Psoas muscle (tissue), 7 donors: ENCODE measurements at regions not wholly inside any gene's neighbourhood (a gene's known extent, or its start where the extent isn't known, plus 50 kb on each side); places are given as distances from the start of the nearest gene placed in this dataset.

Source experiments
- ATAC-seq, 4 donors: fragments of 200-7000 bp; cut with Tn5 transposase; one replicate each; pipeline ENCODE4 v1.9.1; 2020; ENCODE audit warnings: moderate library complexity in 3 of 4, mild to moderate bottlenecking in 2 of 4
- DNase-seq, 2 donors: peaks; one replicate each; pipeline ENCODE4 v3.0.0-alpha.2; 2020
- H3K27ac ChIP-seq: fragments of 200-600 bp; one replicate; pipeline ENCODE4 v1.8.0; 2022
- H3K27me3 ChIP-seq, 3 donors: fragments of 200-600 bp in 1 of 3; one replicate each; pipeline versions ENCODE4 v1.6.1 to v1.8.0; 2013 to 2022; ENCODE audit warnings: low read length in 2 of 3, mild to moderate bottlenecking in 2 of 3, moderate library complexity in 1 of 3; ENCODE audit not compliant: insufficient read depth in 3 of 3
- H3K36me3 ChIP-seq, 2 donors: fragments of 200-600 bp in 1 of 2; one replicate each; pipeline versions ENCODE4 v1.6.1 to v1.8.0; 2013 to 2022; ENCODE audit warnings: low read depth in 1 of 2, mild to moderate bottlenecking in 1 of 2, moderate library complexity in 1 of 2; ENCODE audit not compliant: insufficient read depth in 1 of 2
- H3K4me1 ChIP-seq: fragments of 200-600 bp; one replicate; pipeline ENCODE4 v1.8.0; 2022
- H3K4me3 ChIP-seq: fragments of 200-600 bp; one replicate; pipeline ENCODE4 v1.8.0; 2022; ENCODE audit warnings: mild to moderate bottlenecking
- H3K9me3 ChIP-seq: fragments of 200-600 bp; one replicate; pipeline ENCODE4 v1.8.0; 2022
- CTCF ChIP-seq: fragments of 200-600 bp; IDR thresholded peaks from one replicate; pipeline ENCODE4 v1.8.0; 2022; ENCODE audit warnings: antibody characterized with exemption
- WGBS, 3 donors: extraction: QIAGEN DNeasy Blood & Tissue Kit; methylation state at CpG; one replicate each; pipeline versions ENCODE4 v1.1.6 to v1.1.7; 2013; 5-methylcytosine and 5-hydroxymethylcytosine counted together
- intact Hi-C, 2 donors: fragments of 100-400 bp; cut with DNase I; formaldehyde crosslinking; loops; one replicate each; pipeline versions ENCODE4 v1.11.0 to v1.14.2; 2022
- donor health status: healthy with polysubstance abuse.
- donor health status: DM: no; HTN: no; CAD: no; lungs with moderate emphysema.
- donor health status: Bipolar disorder and iron deficiency.
- donor health status: healthy.
- donor health status: DM: yes; HTN: yes; CAD: no.
- donor health status: DM: no; HTN: no; CAD: no.
- donor health status: DM: yes; HTN: yes; CAD: no.

- no peak for TF ChIP-seq CTCF
- ATAC-seq = no peak
- H3K4me1 ChIP-seq = no peaks in the 10 kb centered on the region
- H3K27me3 ChIP-seq = peaks cover 0 to 2% (median 0%) of the 10 kb centered on the region in 3 donors
- no peak overlapping the region for H3K4me3 ChIP-seq
- H3K9me3 ChIP-seq = no peaks in the 10 kb centered on the region
- intact Hi-C loops = no loop called here
- WGBS, 3 donors = 46 to 52% (median 48%) methylated on average over 5 of the region's 5 CpGs
- no peak overlapping the region for H3K27ac ChIP-seq
- H3K36me3 ChIP-seq = no peaks in the 10 kb centered on the region
- DNase-seq = no peak
These were observed 207.3 kb downstream of the HGF start for GRCh38 chr7:81562581-81562980.

GRCh38 chr7:81560708-81561107, 209.1 kb downstream of the HGF start:
- H3K27me3 ChIP-seq = no peaks in the 10 kb centered on the region
- no peaks in the 10 kb centered on the region for H3K9me3 ChIP-seq
- no peak for DNase-seq
- no peaks in the 10 kb centered on the region for H3K4me1 ChIP-seq
- H3K4me3 ChIP-seq = no peak overlapping the region
- no peaks in the 10 kb centered on the region for H3K36me3 ChIP-seq
- H3K27ac ChIP-seq = no peak overlapping the region
- intact Hi-C loops = no loop called here
- 83 to 87% (median 86%) methylated on average over 5 of the region's 5 CpGs for WGBS, 3 donors
- TF ChIP-seq CTCF = no peak
- no peak for ATAC-seq

- intact Hi-C loops = no loop called here
- Histone ChIP-seq H3K4me1 (no peaks in the 10 kb centered on the region), H3K36me3 (no peaks in the 10 kb centered on the region), H3K27me3 (no peaks in the 10 kb centered on the region), H3K27ac (no peak overlapping the region), H3K9me3 (no peaks in the 10 kb centered on the region), H3K4me3 (no peak overlapping the region)
- no peak for TF ChIP-seq CTCF
- ATAC-seq = no peak
- WGBS, 3 donors = 88 to 93% (median 91%) methylated on average over 8 of the region's 8 CpGs
- DNase-seq = no peak
These were observed 220.3 kb downstream of the HGF start for GRCh38 chr7:81549484-81550016.

GRCh38 chr7:81534996-81535395, 234.9 kb downstream of the HGF start:
- ATAC-seq = no peak
- intact Hi-C loops = no loop called here

More at GRCh38 chr7:81534996-81535395, 234.9 kb downstream of the HGF start:
- Histone ChIP-seq H3K36me3 (no peaks in the 10 kb centered on the region), H3K9me3 (no peaks in the 10 kb centered on the region), H3K27me3 (no peaks in the 10 kb centered on the region), H3K4me3 (no peak overlapping the region), H3K27ac (no peak overlapping the region), H3K4me1 (no peaks in the 10 kb centered on the region)
- WGBS, 3 donors = 74 to 79% (median 75%) methylated on average over 1 of the region's 1 CpG
- DNase-seq = no peak
- TF ChIP-seq CTCF = no peak
